HG02642 (cell line): ENCODE measurements at regions not wholly inside any gene's neighbourhood (a gene's known extent, or its start where the extent isn't known, plus 50 kb on each side); places are given as distances from the start of the nearest gene placed in this dataset.

Source experiments
- ATAC-seq: cut with Tn5 transposase; IDR thresholded peaks from one replicate; pipeline ENCODE4 v1.9.1; 2021; ENCODE audit warnings: mild to moderate bottlenecking; ENCODE audit not compliant: unreplicated experiment, poor library complexity

- ATAC-seq: no peak
Measured at GRCh38 chr1:238177960-238178645, 287.4 kb upstream of the ZP4 start.

GRCh38 chr1:238177351-238177750 lies 286.6 kb upstream of the ZP4 start:
- no peak for ATAC-seq

DNA sequence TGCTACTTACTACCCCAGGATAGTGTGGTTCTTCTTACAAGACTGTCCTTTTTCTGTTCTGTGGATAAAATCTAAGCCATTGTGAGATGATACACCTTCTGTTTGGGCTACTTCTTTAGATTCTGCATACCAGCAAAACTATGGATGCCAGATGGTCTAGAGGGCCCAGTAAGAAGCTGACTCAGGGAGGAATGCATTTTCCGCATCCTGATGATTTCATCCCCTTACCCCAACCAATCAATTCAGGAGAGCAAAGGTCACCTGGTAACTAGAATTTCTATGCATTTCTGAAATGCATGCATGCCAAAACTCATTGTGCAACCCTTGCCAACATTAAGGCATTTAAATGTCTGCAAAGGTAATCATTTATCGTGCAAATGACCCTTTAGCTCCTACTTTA lies 285.7 kb upstream of the ZP4 start:
- ATAC-seq: no peak

GRCh38 chr1:238171985-238172384 lies 281.3 kb upstream of the ZP4 start:
- no peak for ATAC-seq

DNA sequence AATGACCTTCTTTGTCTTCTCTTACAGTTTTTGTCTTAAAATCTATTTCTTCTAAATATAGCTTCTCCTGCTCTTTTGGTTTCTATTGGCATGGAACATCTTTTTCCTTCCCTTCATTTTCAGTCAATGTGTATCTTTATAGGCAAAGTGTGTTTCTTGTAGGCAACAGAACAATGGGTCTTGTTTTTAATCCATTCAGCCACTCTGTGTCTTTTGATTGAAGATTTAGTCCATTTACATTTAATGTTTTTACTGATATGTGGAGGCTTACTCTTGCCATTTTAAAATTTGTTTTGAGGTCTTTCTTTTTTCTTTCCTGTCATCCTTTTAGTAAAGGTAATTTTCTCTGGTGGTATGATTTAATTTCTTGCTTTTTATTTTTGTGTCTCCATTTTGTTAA lies 271.2 kb upstream of the ZP4 start:
- no peak for ATAC-seq

DNA sequence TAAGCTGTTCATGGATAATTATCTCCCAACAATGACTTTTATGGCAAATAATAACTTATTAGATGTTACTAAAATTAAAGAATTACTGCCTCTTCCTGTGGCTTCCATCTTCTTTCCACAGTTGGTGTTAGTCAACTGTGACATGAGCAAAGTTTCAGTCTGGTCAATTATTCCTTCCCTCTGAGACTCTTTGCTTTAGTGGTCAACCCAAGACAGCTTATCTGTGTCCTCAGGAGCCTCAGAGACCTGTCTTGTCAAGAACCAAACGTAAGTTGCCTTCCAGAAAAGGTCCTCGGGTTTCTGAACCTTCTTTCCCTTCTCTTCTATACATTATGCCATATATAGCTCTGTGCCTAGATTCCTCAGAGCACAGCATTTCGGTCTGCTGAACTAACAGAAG lies 263.2 kb upstream of the ZP4 start:
- ATAC-seq: no peak

- no peak for ATAC-seq
Measured at GRCh38 chr1:238153253-238153652, 262.5 kb upstream of the ZP4 start.

DNA sequence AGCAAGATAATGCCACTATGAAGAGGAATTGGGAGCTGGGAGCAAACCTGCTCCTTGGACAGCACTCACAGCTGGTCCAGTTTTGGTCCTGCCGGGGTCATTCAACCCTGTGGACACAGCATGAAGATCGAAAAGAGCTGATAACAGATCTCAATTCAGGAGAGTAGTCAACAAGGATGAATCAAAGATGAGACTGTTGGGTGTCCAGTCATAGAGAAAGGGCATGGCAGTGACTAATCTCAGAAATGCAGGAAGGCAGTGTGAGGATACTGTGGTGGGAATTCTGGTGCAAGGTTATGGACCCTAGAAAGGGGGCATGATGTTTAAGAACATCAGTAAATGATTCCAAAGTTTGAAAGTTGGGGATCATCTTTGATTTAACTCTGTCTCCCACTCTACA lies 261.4 kb upstream of the ZP4 start:
- ATAC-seq: no peak

DNA sequence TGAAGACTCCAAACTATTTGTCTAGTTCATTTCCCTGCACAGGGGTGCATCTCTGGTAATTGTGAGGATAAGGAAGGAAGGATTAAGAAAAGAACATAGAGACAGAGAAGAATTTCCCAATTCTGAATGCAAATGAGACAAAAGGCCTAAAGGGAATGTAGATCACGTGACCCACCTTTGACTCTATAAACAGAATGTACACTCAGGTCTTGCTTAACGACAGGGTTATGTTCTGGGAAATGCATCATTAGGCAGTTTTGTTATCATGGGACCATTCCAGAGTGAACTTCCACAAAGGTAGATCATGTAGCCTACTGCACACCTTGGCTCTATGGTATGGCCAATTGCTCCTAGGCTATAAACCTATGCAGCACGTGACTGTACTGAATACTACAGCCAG lies 252.3 kb upstream of the ZP4 start:
- no peak for ATAC-seq

GRCh38 chr1:238141353-238141752 lies 250.6 kb upstream of the ZP4 start:
- ATAC-seq: no peak

- no peak for ATAC-seq
Measured at GRCh38 chr1:238139713-238140112, 249.0 kb upstream of the ZP4 start.

- ATAC-seq: no peak
Measured at GRCh38 chr1:238138059-238138626, 247.4 kb upstream of the ZP4 start.

DNA sequence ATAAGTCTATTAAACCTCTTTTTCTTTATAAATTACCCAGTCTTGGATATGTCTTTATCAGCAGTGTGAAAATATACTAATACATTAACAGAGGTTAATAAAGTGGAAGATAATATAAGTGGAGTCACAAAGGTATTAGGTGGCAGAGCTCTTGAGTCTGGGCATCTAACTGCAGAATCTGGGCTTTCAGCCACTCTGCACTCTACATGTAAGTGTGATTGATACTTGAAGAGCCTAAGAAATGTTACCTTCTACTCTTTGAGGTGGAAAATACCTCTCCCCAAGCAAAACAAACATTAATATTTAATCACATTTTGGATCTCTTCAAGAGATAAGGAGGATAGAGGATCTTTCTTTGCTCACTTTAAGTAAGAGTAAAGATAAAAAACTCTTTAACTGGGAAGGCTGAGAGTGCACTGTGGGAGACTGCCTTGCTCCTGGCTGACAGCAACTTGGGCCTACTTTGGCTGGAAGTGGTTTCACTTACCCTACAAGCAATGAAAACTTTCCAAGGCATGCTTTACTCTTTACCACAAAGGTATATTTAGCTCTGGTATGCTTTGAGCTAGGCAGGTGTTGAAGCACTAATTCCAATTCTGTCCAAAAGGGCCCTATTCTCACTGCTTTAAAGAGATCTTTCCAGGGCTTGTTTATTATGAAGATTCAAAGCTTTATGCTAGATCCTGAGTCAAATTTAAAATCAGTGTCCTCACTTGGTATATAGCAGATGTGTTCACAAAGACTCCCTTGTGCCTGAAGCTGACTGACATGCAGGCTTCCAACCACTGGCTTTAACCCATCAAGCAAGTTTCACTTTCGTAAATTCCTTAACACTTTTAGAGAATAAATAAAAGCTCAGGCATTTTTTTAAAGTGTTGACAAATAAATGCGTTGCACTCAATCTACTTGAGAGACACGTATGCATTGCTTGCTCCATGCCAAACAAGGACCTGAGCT lies 245.3 kb upstream of the ZP4 start:
- ATAC-seq: no peak

GRCh38 chr1:238129677-238130076 lies 239.0 kb upstream of the ZP4 start:
- ATAC-seq: no peak

DNA sequence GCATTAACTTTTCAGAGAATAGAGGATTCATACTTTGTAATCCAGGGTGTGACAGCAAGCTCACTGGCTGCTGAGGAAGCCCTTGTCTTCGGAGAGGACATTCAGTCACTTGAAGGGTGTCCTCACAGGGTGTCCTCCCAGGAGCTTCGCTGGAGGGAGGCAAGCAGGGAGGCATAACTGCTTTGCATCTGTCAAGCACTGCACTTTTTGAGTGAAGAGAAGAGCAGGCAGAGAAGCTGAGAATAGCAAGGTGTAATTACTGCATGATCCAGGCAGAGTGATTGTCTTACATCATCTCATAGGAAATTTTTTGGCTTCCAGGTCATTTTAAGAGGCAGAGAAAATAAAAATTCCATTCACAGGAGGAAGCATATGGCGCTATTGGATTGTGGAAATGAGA lies 232.5 kb upstream of the ZP4 start:
- ATAC-seq: no peak

DNA sequence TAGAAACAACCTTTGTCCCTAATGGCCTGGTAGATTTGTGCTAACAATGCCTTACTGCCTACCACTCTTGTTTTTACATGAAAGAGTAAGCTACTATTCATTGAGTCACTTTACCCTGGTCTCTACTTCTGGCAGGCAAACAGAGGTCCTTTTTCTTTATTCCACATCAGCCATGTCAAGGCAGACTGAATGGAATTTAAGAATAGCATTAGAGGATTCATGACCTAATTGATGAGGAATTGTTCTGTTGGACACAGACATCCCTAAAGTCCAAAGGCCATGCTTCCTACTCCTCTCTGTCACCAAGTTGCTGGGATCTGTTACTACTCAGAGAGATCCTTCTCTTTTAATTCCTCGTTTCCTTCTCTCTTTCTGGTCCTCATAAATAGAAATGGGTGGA lies 229.1 kb upstream of the ZP4 start:
- ATAC-seq: no peak

DNA sequence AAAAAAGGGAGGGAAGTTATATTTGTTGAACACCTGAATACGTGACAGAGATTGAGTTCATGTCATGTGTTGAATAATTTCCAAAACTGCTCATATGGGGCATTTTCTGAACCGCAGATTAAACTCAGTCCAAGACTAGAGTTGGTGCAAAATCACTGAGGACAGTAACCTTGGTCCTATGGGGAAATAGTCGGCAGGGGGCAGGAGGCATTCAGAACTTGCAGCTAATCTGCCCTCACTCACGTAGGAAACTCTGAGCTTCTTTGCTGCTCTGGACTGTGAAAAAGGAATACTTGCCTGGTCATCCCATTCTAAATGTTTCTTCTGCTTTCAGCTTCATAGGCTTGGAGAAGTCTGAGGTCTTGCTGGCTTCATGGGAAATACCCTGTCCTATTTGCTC lies 228.3 kb upstream of the ZP4 start:
- no peak for ATAC-seq

GRCh38 chr1:238115852-238116251 lies 225.1 kb upstream of the ZP4 start:
- ATAC-seq: no peak

DNA sequence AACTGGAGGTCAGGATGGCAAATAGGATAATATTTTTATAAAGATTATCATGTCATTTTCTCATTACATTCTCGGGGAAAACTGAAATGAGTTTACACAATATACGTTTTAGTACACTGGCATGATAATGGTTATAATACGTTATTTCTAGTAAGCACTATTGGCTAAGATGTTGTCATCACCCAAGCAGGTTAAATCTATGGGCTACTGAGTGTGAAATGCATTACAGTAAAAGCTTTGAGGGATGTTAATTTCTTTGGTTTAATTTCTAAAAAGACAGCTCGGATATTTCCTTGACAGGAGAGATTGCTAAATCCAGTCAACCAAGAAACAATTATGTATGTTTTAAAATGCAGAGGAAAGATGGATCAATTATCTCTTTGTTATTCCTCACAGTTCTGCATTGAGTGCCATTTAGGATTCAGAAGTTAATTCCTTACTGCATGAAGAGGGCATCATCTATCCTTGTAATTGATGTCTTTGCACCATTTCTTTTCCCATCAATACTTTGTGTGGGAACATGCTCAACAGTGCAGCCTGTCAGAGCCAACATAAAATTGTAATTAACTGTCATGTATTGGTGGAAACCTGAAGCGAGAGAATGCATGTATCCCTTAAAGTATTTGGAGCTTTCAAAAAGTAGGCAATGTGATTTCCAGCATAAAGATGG lies 222.4 kb upstream of the ZP4 start:
- ATAC-seq: no peak

GRCh38 chr1:238111516-238111915 lies 220.8 kb upstream of the ZP4 start:
- ATAC-seq: no peak

- ATAC-seq: no peak
Measured at GRCh38 chr1:238111081-238111480, 220.4 kb upstream of the ZP4 start.
